RWPE1 (cell line): ENCODE measurements at regions not wholly inside any gene's neighbourhood (a gene's known extent, or its start where the extent isn't known, plus 50 kb on each side); places are given as distances from the start of the nearest gene placed in this dataset.

Source experiments
- CTCF ChIA-PET: fragments of 350-600 bp; sonication (Branson Sonifier 250); formaldehyde crosslinking; extraction: SDS; loops from one replicate; lab custom pipeline; 2021; lab: Yijun Ruan, JAX
- POLR2A ChIA-PET: fragments of 400-600 bp; formaldehyde crosslinking; extraction: SDS; loops from one replicate; lab custom pipeline; 2020; ENCODE audit warnings: antibody characterized with exemption; ENCODE audit not compliant: low non-redundant PET; lab: Yijun Ruan, JAX
- DNase-seq: peaks from one replicate; pipeline ENCODE4 v3.0.0; 2012; ENCODE audit warnings: low spot score
- H3K27ac ChIP-seq: fragments of 450-650 bp; 2 replicates; pipeline ENCODE4 v1.5.1; 2017
- CTCF ChIP-seq: fragments of 450-650 bp; conservative IDR thresholded peaks from 2 replicates; pipeline ENCODE4 v1.5.1; 2017; ENCODE audit warnings: low read depth, mild to moderate bottlenecking

GRCh38 chr11:86138958-86139357, 70.1 kb upstream of the PICALM start:
- no peak overlapping the region for H3K27ac ChIP-seq
- no peak for DNase-seq
- ChIA-PET CTCF (no interaction called here), POLR2A (no interaction called here)
- no peak for TF ChIP-seq CTCF

- DNase-seq = no peak
- TF ChIP-seq CTCF = no peak
- CTCF ChIA-PET = no interaction called here
- no peak overlapping the region for H3K27ac ChIP-seq
- POLR2A ChIA-PET = no interaction called here
Measured at GRCh38 chr11:86136538-86136937, 67.7 kb upstream of the PICALM start.

- no peak for TF ChIP-seq CTCF
- CTCF ChIA-PET = no interaction called here
- H3K27ac ChIP-seq = no peak overlapping the region
- DNase-seq = no peak
- POLR2A ChIA-PET = no interaction called here
Measured at GRCh38 chr11:86135319-86135714, 66.4 kb upstream of the PICALM start.

GRCh38 chr11:86134580-86135318, 65.9 kb upstream of the PICALM start:
- ChIA-PET CTCF (interaction anchor here (0.5 kb wide), 1 partner anchor 1775 kb away, joined by 7 read pairs; no protein-coding TSS in a partner anchor), POLR2A (no interaction called here)
- no peak overlapping the region for H3K27ac ChIP-seq
- no peak for TF ChIP-seq CTCF
- no peak for DNase-seq

- POLR2A ChIA-PET = no interaction called here
- CTCF ChIA-PET = interaction anchor here (0.6 kb wide), 2 partner anchors 10 to 129 kb away, joined by 3 read pairs; no protein-coding TSS in a partner anchor
- no peak for TF ChIP-seq CTCF
- DNase-seq = no peak
- no peak overlapping the region for H3K27ac ChIP-seq
Measured at GRCh38 chr11:86132667-86133249, 63.9 kb upstream of the PICALM start.

- DNase-seq = no peak
- CTCF ChIA-PET = no interaction called here
- no peak for TF ChIP-seq CTCF
- POLR2A ChIA-PET = no interaction called here
- no peak overlapping the region for H3K27ac ChIP-seq
Measured at GRCh38 chr11:86129740-86130540, 61.1 kb upstream of the PICALM start.
